ENCODE measurements at regions not wholly inside any gene's neighbourhood (a gene's known extent, or its start where the extent isn't known, plus 50 kb on each side); places are given as distances from the start of the nearest gene placed in this dataset.

DNA sequence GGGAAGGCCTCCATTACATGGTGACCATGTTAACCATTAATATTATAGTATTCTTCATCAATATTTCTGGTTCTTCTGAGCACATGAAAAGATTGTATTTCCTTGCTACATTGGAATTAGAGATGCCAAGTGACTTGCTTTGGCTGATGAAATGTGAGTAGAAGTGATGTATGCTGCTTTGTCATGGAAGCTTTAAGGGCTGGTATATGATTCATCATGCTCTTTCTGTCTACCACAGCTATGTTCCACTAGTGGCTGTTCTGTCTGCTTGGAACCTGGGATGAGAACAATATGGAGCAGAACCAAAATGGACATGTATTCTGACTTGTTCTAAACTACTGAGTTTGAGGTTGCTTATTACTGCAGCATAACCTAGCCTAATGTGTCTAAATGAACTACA lies 163.3 kb downstream of the TM2D1 start:
- H3K9me3 Mint-ChIP-seq = peaks cover 16 to 17% of the 10 kb centered on the region in 2 experiments
- H2BK12ac ChIP-seq (ENCODE audit: insufficient read length, low read depth, low read length) = no peak overlapping the region
- H2BK15ac ChIP-seq (ENCODE audit: low read depth, low read length) = no peak overlapping the region
- no peak overlapping the region for H2AK5ac ChIP-seq (ENCODE audit: insufficient read length, low read length)
- H3K23me2 ChIP-seq (ENCODE audit: insufficient read length, low read depth, low read length, poor library complexity, severe bottlenecking) = no peaks in the 10 kb centered on the region
- H3K4ac ChIP-seq (ENCODE audit: low read depth, low read length) = no peak overlapping the region
- H3K4me3 Mint-ChIP-seq = no peak overlapping the region
- no peaks in the 10 kb centered on the region for H3K79me2 ChIP-seq (ENCODE audit: insufficient read depth, low read length)
- no peak for DNase-seq
- no peak overlapping the region for H2BK20ac ChIP-seq (ENCODE audit: low read depth, low read length, poor library complexity, severe bottlenecking)
- H3K79me1 ChIP-seq (ENCODE audit: insufficient read depth, low read depth, low read length, poor library complexity, severe bottlenecking) = no peaks in the 10 kb centered on the region
- no peak overlapping the region for H3K23ac ChIP-seq (ENCODE audit: insufficient read length, low read depth, low read length)
- H3K9ac ChIP-seq (ENCODE audit: extremely low read depth, insufficient read length, low read length) = no peak overlapping the region
- H3K56ac ChIP-seq (ENCODE audit: insufficient read length, low read depth, low read length) = no peak overlapping the region
- no peaks in the 10 kb centered on the region for H3K4me1 ChIP-seq (ENCODE audit: insufficient read depth, low read length)
- H2AFZ ChIP-seq (ENCODE audit: low read length) = no peak overlapping the region
- H3K27me3 Mint-ChIP-seq (ENCODE audit: low read depth) = no peaks in the 10 kb centered on the region; the same call in 1 of the 2 replicates
- no peaks in the 10 kb centered on the region for H4K20me1 ChIP-seq (ENCODE audit: control insufficient read depth, insufficient read depth, insufficient read length)
- no peak overlapping the region for H3K18ac ChIP-seq (ENCODE audit: insufficient read length, low read depth, low read length)
- no peak overlapping the region for H3K4me2 ChIP-seq (ENCODE audit: insufficient read depth, insufficient read length, low read length)
- no peaks in the 10 kb centered on the region for H3K4me1 Mint-ChIP-seq
- no peak overlapping the region for H4K91ac ChIP-seq (ENCODE audit: insufficient read length, low read depth, low read length)
- H2BK120ac ChIP-seq (ENCODE audit: low read depth, low read length, poor library complexity, severe bottlenecking) = no peak overlapping the region
- no peak overlapping the region for H3T11ph ChIP-seq (ENCODE audit: low read length)
- no peak overlapping the region for H2BK5ac ChIP-seq (ENCODE audit: insufficient read length, low read length)
- H3K27me3 ChIP-seq (ENCODE audit: insufficient read depth, low read length) = no peaks in the 10 kb centered on the region
- no peak overlapping the region for H4K5ac ChIP-seq (ENCODE audit: insufficient read length, low read depth, low read length)
- no peak overlapping the region for H3K27ac Mint-ChIP-seq
- TF ChIP-seq, protein P1, sequence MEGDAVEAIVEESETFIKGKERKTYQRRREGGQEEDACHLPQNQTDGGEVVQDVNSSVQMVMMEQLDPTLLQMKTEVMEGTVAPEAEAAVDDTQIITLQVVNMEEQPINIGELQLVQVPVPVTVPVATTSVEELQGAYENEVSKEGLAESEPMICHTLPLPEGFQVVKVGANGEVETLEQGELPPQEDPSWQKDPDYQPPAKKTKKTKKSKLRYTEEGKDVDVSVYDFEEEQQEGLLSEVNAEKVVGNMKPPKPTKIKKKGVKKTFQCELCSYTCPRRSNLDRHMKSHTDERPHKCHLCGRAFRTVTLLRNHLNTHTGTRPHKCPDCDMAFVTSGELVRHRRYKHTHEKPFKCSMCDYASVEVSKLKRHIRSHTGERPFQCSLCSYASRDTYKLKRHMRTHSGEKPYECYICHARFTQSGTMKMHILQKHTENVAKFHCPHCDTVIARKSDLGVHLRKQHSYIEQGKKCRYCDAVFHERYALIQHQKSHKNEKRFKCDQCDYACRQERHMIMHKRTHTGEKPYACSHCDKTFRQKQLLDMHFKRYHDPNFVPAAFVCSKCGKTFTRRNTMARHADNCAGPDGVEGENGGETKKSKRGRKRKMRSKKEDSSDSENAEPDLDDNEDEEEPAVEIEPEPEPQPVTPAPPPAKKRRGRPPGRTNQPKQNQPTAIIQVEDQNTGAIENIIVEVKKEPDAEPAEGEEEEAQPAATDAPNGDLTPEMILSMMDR (conservative IDR thresholded peaks at IDR 0.05) = no peak
- H3K9me3 ChIP-seq (ENCODE audit: control insufficient read depth, low read depth, low read length) = peaks cover 13% of the 10 kb centered on the region
- H3K27ac ChIP-seq (ENCODE audit: insufficient read length, low read depth, low read length) = no peak overlapping the region
- H3K36me3 Mint-ChIP-seq (ENCODE audit: insufficient read depth in 1 of 3, low read depth in 3 of 3) = peaks cover 6 to 14% (median 10%) of the 10 kb centered on the region in 3 experiments
- no peak overlapping the region for H3K14ac ChIP-seq (ENCODE audit: insufficient read depth, low read length)
- H4K8ac ChIP-seq (replicated peaks; ENCODE audit: insufficient read length, low read depth, low read length) = no peak overlapping the region

Data from H9 (cell line).